ENCODE measurements at regions not wholly inside any gene's neighbourhood (a gene's known extent, or its start where the extent isn't known, plus 50 kb on each side); places are given as distances from the start of the nearest gene placed in this dataset.
A peak's percentile ranks its signal among the peaks of the same experiment; 100 is the strongest.

GRCh38 chr1:81584398-81584797 is 216.3 kb upstream of the ADGRL2 start:
- TF ChIP-seq, protein P1, sequence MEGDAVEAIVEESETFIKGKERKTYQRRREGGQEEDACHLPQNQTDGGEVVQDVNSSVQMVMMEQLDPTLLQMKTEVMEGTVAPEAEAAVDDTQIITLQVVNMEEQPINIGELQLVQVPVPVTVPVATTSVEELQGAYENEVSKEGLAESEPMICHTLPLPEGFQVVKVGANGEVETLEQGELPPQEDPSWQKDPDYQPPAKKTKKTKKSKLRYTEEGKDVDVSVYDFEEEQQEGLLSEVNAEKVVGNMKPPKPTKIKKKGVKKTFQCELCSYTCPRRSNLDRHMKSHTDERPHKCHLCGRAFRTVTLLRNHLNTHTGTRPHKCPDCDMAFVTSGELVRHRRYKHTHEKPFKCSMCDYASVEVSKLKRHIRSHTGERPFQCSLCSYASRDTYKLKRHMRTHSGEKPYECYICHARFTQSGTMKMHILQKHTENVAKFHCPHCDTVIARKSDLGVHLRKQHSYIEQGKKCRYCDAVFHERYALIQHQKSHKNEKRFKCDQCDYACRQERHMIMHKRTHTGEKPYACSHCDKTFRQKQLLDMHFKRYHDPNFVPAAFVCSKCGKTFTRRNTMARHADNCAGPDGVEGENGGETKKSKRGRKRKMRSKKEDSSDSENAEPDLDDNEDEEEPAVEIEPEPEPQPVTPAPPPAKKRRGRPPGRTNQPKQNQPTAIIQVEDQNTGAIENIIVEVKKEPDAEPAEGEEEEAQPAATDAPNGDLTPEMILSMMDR (IDR thresholded peaks at IDR 0.05), result no peak
- no peak for TF ChIP-seq POLR2A (IDR thresholded peaks at IDR 0.05)
- peak in 3 of 4 donors; percentile 27 to 46 (median 37) for TF ChIP-seq POLR2AphosphoS5 (IDR thresholded peaks at IDR 0.05)
- TF ChIP-seq EP300 (IDR thresholded peaks at IDR 0.05), result no peak

All from sigmoid colon (tissue), 4 donors.